SK-N-SH (cell line): ENCODE measurements at regions not wholly inside any gene's neighbourhood (a gene's known extent, or its start where the extent isn't known, plus 50 kb on each side); places are given as distances from the start of the nearest gene placed in this dataset.

Experiments used
- CTCF ChIA-PET: fragments of 300-600, 350-600 bp; formaldehyde crosslinking; extraction: SDS; loops from one replicate; lab custom pipeline; 2021; lab: Yijun Ruan, JAX
- POLR2A ChIA-PET: fragments of 350-600 bp; sonication (Branson Sonifier 250); formaldehyde crosslinking; extraction: SDS; loops from one replicate; lab custom pipeline; 2020; ENCODE audit warnings: antibody characterized with exemption, inconsistent platforms; lab: Yijun Ruan, JAX
- DNase-seq: peaks from one replicate; pipeline ENCODE4 v3.0.0; 2012
- H2AFZ ChIP-seq: fragments of 200-600 bp; sonication (generic); 2 replicates; pipeline ENCODE4 v1.8.1; 2016; ENCODE audit warnings: antibody characterized with exemption, mild to moderate bottlenecking, low read depth
- H3F3A ChIP-seq: fragments of 200-600 bp; sonication (generic); replicated peaks from 2 replicates; pipeline ENCODE3; 2016; ENCODE audit warnings: antibody characterized with exemption, mild to moderate bottlenecking; ENCODE audit not compliant: insufficient read depth
- H3K27ac ChIP-seq, 2 experiments: fragments of 200-500 bp in 1 of 2; fragments of 200-600 bp in 1 of 2; sonication (Bioruptor generic) in 1 of 2; sonication (generic), shearing (Covaris generic) in 1 of 2; 2 replicates each; pipeline versions ENCODE4 v1.5.1 to v1.6.1; 2014 to 2016; ENCODE audit warnings: low read depth in 2 of 2, inconsistent platforms in 1 of 2, low read length in 1 of 2, mild to moderate bottlenecking in 1 of 2, mixed read lengths in 1 of 2
- H3K27me3 ChIP-seq: fragments of 200-600 bp; sonication (generic), shearing (Covaris generic); 2 replicates; pipeline ENCODE4 v1.6.1; 2016; ENCODE audit warnings: mixed run types; ENCODE audit not compliant: insufficient read depth
- H3K36me3 ChIP-seq, 2 experiments: fragments of 200-500 bp in 1 of 2; fragments of 200-600 bp in 1 of 2; sonication (Bioruptor generic) in 1 of 2; sonication (generic) in 1 of 2; replicated peaks in 1 of 2; 2 replicates each; pipeline versions ENCODE3 to v1.5.1; 2014 to 2016; ENCODE audit warnings: low read length in 1 of 2, mild to moderate bottlenecking in 1 of 2; ENCODE audit not compliant: insufficient read depth in 2 of 2, control insufficient read depth in 1 of 2
- H3K4me1 ChIP-seq, 2 experiments: fragments of 200-500 bp in 1 of 2; fragments of 200-600 bp in 1 of 2; sonication (Bioruptor generic) in 1 of 2; sonication (generic), shearing (Covaris generic) in 1 of 2; 2 replicates each; pipeline versions ENCODE4 v1.5.1 to v1.6.1; 2014 to 2016; ENCODE audit warnings: low read depth in 1 of 2, low read length in 1 of 2, mixed run types in 1 of 2; ENCODE audit not compliant: insufficient read depth in 2 of 2, control insufficient read depth in 1 of 2
- H3K4me2 ChIP-seq: fragments of 200-600 bp; sonication (generic), shearing (Covaris generic); 2 replicates; pipeline ENCODE4 v1.6.1; 2017; ENCODE audit warnings: mixed run types
- H3K4me3 ChIP-seq, 2 experiments: fragments of 200-500 bp in 1 of 2; fragments of 200-600 bp in 1 of 2; sonication (Bioruptor generic) in 1 of 2; sonication (generic), shearing (Covaris generic) in 1 of 2; 2 replicates each; pipeline versions ENCODE4 v1.5.1 to v1.8.1; 2014 to 2016; ENCODE audit warnings: low read depth in 2 of 2, inconsistent platforms in 1 of 2, low read length in 1 of 2, mild to moderate bottlenecking in 1 of 2, mixed read lengths in 1 of 2, moderate library complexity in 1 of 2
- H3K79me2 ChIP-seq: fragments of 200-600 bp; sonication (generic); 2 replicates; pipeline ENCODE4 v1.8.1; 2017; ENCODE audit warnings: mild to moderate bottlenecking; ENCODE audit not compliant: insufficient read depth
- H3K9ac ChIP-seq: fragments of 200-600 bp; sonication (generic); 2 replicates; pipeline ENCODE4 v1.6.1; 2017; ENCODE audit warnings: mixed run types
- H3K9me2 ChIP-seq: fragments of 200-600 bp; sonication (generic); 2 replicates; pipeline ENCODE4 v1.6.1; 2017; ENCODE audit warnings: mixed run types
- H3K9me3 ChIP-seq: fragments of 200-600 bp; sonication (generic); 2 replicates; pipeline ENCODE4 v1.6.1; 2017; ENCODE audit warnings: mixed run types, mild to moderate bottlenecking, moderate library complexity
- H4K20me1 ChIP-seq: fragments of 200-600 bp; sonication (generic); 2 replicates; pipeline ENCODE4 v1.6.1; 2017; ENCODE audit warnings: mild to moderate bottlenecking, mixed run types; ENCODE audit not compliant: insufficient read depth
- CTCF ChIP-seq: fragments of 200-600 bp; sonication (generic); IDR thresholded peaks from 2 replicates; pipeline ENCODE4 v1.6.1; 2017; ENCODE audit warnings: antibody characterized with exemption, mild to moderate bottlenecking, moderate library complexity
- FOSL2 ChIP-seq: IDR thresholded peaks from 2 replicates; pipeline ENCODE4 v1.4.0; 2012; ENCODE audit warnings: low read depth, mild to moderate bottlenecking, moderate library complexity, borderline replicate concordance
- FOXJ3 ChIP-seq: sonication (generic); formaldehyde crosslinking; IDR thresholded peaks from 2 replicates; pipeline ENCODE4 v1.5.1; 2020; ENCODE audit warnings: mild to moderate bottlenecking, missing genetic modification reagents
- GABPA ChIP-seq: IDR thresholded peaks from 2 replicates; pipeline ENCODE4 v1.4.0; 2012; ENCODE audit warnings: low read depth, mild to moderate bottlenecking
- MEF2A ChIP-seq: IDR thresholded peaks from 2 replicates; pipeline ENCODE4 v1.4.0; 2012; ENCODE audit warnings: low read depth, borderline replicate concordance
- MXI1 ChIP-seq: IDR thresholded peaks from 2 replicates; pipeline ENCODE4 v1.6.1; 2012; ENCODE audit warnings: mild to moderate bottlenecking, low read depth, low read length, improper control_type of control experiment
- NFIC ChIP-seq: IDR thresholded peaks from 2 replicates; pipeline ENCODE4 v1.4.0; 2012; ENCODE audit warnings: borderline replicate concordance
- NRF1 ChIP-seq: IDR thresholded peaks from 2 replicates; pipeline ENCODE4 v1.6.1; 2012; ENCODE audit warnings: low read depth, mild to moderate bottlenecking, low read length
- RAD21 ChIP-seq: IDR thresholded peaks from 2 replicates; pipeline ENCODE4 v1.6.1; 2012; ENCODE audit warnings: mild to moderate bottlenecking, low read length
- RCOR1 ChIP-seq: fragments of 150-350 bp; IDR thresholded peaks from 2 replicates; pipeline ENCODE4 v1.6.1; 2017; ENCODE audit warnings: antibody characterized with exemption, low read length
- RXRA ChIP-seq: IDR thresholded peaks from 2 replicates; pipeline ENCODE4 v1.4.0; 2012; ENCODE audit warnings: low read depth, mild to moderate bottlenecking, borderline replicate concordance
- SIN3A ChIP-seq: IDR thresholded peaks from 2 replicates; pipeline ENCODE4 v1.6.1; 2012; ENCODE audit warnings: low read depth, mild to moderate bottlenecking, low read length, moderate library complexity, borderline replicate concordance
- SMC3 ChIP-seq: IDR thresholded peaks from 2 replicates; pipeline ENCODE4 v1.6.1; 2012; ENCODE audit warnings: low read depth, low read length, improper control_type of control experiment
- TAF1 ChIP-seq: IDR thresholded peaks from 2 replicates; pipeline ENCODE4 v1.6.1; 2012; ENCODE audit warnings: low read depth, mild to moderate bottlenecking, low read length, moderate library complexity, borderline replicate concordance
- TCF12 ChIP-seq: IDR thresholded peaks from 2 replicates; pipeline ENCODE4 v1.4.0; 2012
- TEAD4 ChIP-seq: IDR thresholded peaks from 2 replicates; pipeline ENCODE4 v1.4.0; 2012; ENCODE audit warnings: mild to moderate bottlenecking, borderline replicate concordance; ENCODE audit not compliant: insufficient read depth
- USF1 ChIP-seq: IDR thresholded peaks from 2 replicates; pipeline ENCODE4 v1.4.0; 2012; ENCODE audit warnings: low read depth, borderline replicate concordance
- YY1 ChIP-seq: IDR thresholded peaks from 2 replicates; pipeline ENCODE4 v1.4.0; 2012; ENCODE audit warnings: low read depth, mild to moderate bottlenecking
- WGBS: methylation state at CpG from one replicate; pipeline ENCODE4 v1.1.6; 2017; ENCODE audit warnings: low lambda C conversion rate; 5-methylcytosine and 5-hydroxymethylcytosine counted together

- no peaks in the 10 kb centered on the region for H3K9me3 ChIP-seq
- H3K4me1 ChIP-seq, result no peaks in the 10 kb centered on the region
- no peak for TF ChIP-seq MXI1
- no peak for TF ChIP-seq GABPA
- TF ChIP-seq USF1, result no peak
- TF ChIP-seq RXRA, result no peak
- no peak for TF ChIP-seq RCOR1
- TF ChIP-seq SIN3A, result no peak
- TF ChIP-seq YY1, result no peak
- TF ChIP-seq SMC3, result no peak
- no peak for TF ChIP-seq NRF1
- TF ChIP-seq MEF2A, result no peak
- TF ChIP-seq CTCF, result no peak
- no peak for TF ChIP-seq RAD21
- no peak for TF ChIP-seq TCF12
- no peak for TF ChIP-seq NFIC
- no peak for TF ChIP-seq FOXJ3 (CRISPR knock-in tag)
- TF ChIP-seq, all 33 proteins: peak for 0
- DNase-seq, result no peak
- Histone ChIP-seq H2AFZ (no peak overlapping the region), H3F3A (no peaks in the 10 kb centered on the region), H3K4me2 (no peak overlapping the region), H3K9me2 (no peaks in the 10 kb centered on the region), H3K27ac (no peak overlapping the region), H3K4me3 (no peak overlapping the region), H3K27me3 (no peaks in the 10 kb centered on the region), H3K36me3 (no peaks in the 10 kb centered on the region), H4K20me1 (no peaks in the 10 kb centered on the region), H3K9ac (no peak overlapping the region), H3K79me2 (no peaks in the 10 kb centered on the region)
- ChIA-PET CTCF (no interaction called here), POLR2A (no interaction called here)
- WGBS, result 13% methylated on average over 8 of the region's 8 CpGs
Observed at GRCh38 chr16:6861135-6861814, 471.4 kb upstream of the RBFOX1 start.

- no peak overlapping the region for H2AFZ ChIP-seq
- TF ChIP-seq GABPA (no peak), TEAD4 (no peak), FOSL2 (no peak), SMC3 (no peak), TAF1 (no peak), SIN3A (no peak), RCOR1 (no peak)
- no peak overlapping the region for H3K9ac ChIP-seq
- H3K4me1 ChIP-seq, result no peaks in the 10 kb centered on the region
- H3K9me2 ChIP-seq, result no peaks in the 10 kb centered on the region
- H3K27me3 ChIP-seq, result no peaks in the 10 kb centered on the region
- ChIA-PET CTCF (interaction anchor here (0.6 kb wide), 1 partner anchor 168 kb away, joined by 3 read pairs; no protein-coding TSS in a partner anchor), POLR2A (no interaction called here)
- no peaks in the 10 kb centered on the region for H3K9me3 ChIP-seq
- no peak for DNase-seq
- H3K79me2 ChIP-seq, result no peaks in the 10 kb centered on the region
- no peaks in the 10 kb centered on the region for H3K36me3 ChIP-seq
- H3K4me3 ChIP-seq, result no peak overlapping the region
- no peaks in the 10 kb centered on the region for H4K20me1 ChIP-seq
- H3K27ac ChIP-seq, result no peak overlapping the region
- WGBS, result 25% methylated on average over 5 of the region's 5 CpGs
- no peak overlapping the region for H3K4me2 ChIP-seq
- H3F3A ChIP-seq, result no peaks in the 10 kb centered on the region
Observed at GRCh38 chr16:6857575-6857974, 475.1 kb upstream of the RBFOX1 start.
